GM19467 (cell line): ENCODE measurements at regions not wholly inside any gene's neighbourhood (a gene's known extent, or its start where the extent isn't known, plus 50 kb on each side); places are given as distances from the start of the nearest gene placed in this dataset.
"Not testable (repeated sequence)": the region's sequence is repeated elsewhere in the genome, so short reads cannot be mapped to it uniquely, and the experiment has no call there.

Experiments used
- ATAC-seq: cut with Tn5 transposase; IDR thresholded peaks from one replicate; pipeline ENCODE4 v1.9.1; 2021; ENCODE audit warnings: mild to moderate bottlenecking, moderate library complexity; ENCODE audit not compliant: unreplicated experiment

GRCh38 chr10:85293483-85293882, 965.1 kb downstream of the CCSER2 start:
- ATAC-seq = no peak

- ATAC-seq = no peak
These were observed 983.4 kb downstream of the CCSER2 start for GRCh38 chr10:85311613-85312337.

- no peak for ATAC-seq
These were observed 987.3 kb downstream of the CCSER2 start for GRCh38 chr10:85315657-85316056.

- ATAC-seq = no peak
These were observed 987.9 kb downstream of the CCSER2 start for GRCh38 chr10:85316276-85316675.

- no peak for ATAC-seq
These were observed 989.4 kb downstream of the CCSER2 start for GRCh38 chr10:85317827-85318226.

GRCh38 chr10:85318809-85319807, 990.7 kb downstream of the CCSER2 start:
- no peak for ATAC-seq

GRCh38 chr10:85319826-85320225, 991.4 kb downstream of the CCSER2 start:
- no peak for ATAC-seq

- no peak for ATAC-seq
These were observed 1005.2 kb downstream of the CCSER2 start for GRCh38 chr10:85333594-85333993.

- ATAC-seq = no peak
These were observed 1004.2 kb downstream of the GRID1 start for GRCh38 chr10:85362401-85362800.

GRCh38 chr10:85377029-85377806, 989.4 kb downstream of the GRID1 start:
- ATAC-seq = no peak

GRCh38 chr10:85379338-85379737, 987.3 kb downstream of the GRID1 start:
- ATAC-seq = no peak

GRCh38 chr10:85400981-85401695, 965.5 kb downstream of the GRID1 start:
- no peak for ATAC-seq

GRCh38 chr10:85402541-85402940, 964.1 kb downstream of the GRID1 start:
- ATAC-seq = no peak

- ATAC-seq = no peak
These were observed 959.5 kb downstream of the GRID1 start for GRCh38 chr10:85407088-85407487.

- no peak for ATAC-seq
These were observed 958.2 kb downstream of the GRID1 start for GRCh38 chr10:85408388-85408787.

GRCh38 chr10:85410586-85410985, 956.0 kb downstream of the GRID1 start:
- not testable (repeated sequence) for ATAC-seq

- ATAC-seq = no peak
These were observed 953.0 kb downstream of the GRID1 start for GRCh38 chr10:85413570-85413969.

GRCh38 chr10:85420501-85421191, 945.9 kb downstream of the GRID1 start:
- no peak for ATAC-seq

- no peak for ATAC-seq
These were observed 945.2 kb downstream of the GRID1 start for GRCh38 chr10:85421421-85421820.

- ATAC-seq = no peak
These were observed 937.5 kb downstream of the GRID1 start for GRCh38 chr10:85429126-85429525.
